Pancreas (tissue), 10 donors: ENCODE measurements at regions not wholly inside any gene's neighbourhood (a gene's known extent, or its start where the extent isn't known, plus 50 kb on each side); places are given as distances from the start of the nearest gene placed in this dataset.
A peak's percentile ranks its signal among the peaks of the same experiment; 100 is the strongest.

Experiments
- ATAC-seq, 4 donors: fragments of 200-7000 bp; cut with Tn5 transposase; one replicate each; pipeline versions ENCODE4 v1.8.0 to v1.9.1; 2020; ENCODE audit warnings: mild to moderate bottlenecking in 4 of 4, moderate library complexity in 4 of 4
- DNase-seq, 6 donors: peaks; one replicate each; pipeline ENCODE4 v3.0.0-alpha.2; 2020
- FAIRE-seq: peaks from 2 replicates; lab custom pipeline; 2012; peaks lifted over from hg19 to GRCh38; lab: Jason Lieb, UNC
- H3K27ac ChIP-seq, 4 donors: fragments of 200-600 bp; sonication (generic); 1 replicate in 3 of 4; 2 replicates in 1 of 4; pipeline versions ENCODE4 v1.5.0 to v1.8.0; 2020
- H3K27me3 ChIP-seq, 4 donors: fragments of 200-600 bp; one replicate each; pipeline ENCODE4 v1.8.0; 2021
- H3K36me3 ChIP-seq, 3 donors: fragments of 200-600 bp; sonication (generic) in 1 of 3; one replicate each; pipeline versions ENCODE4 v1.5.0 to v1.8.0; 2020 to 2021
- H3K4me1 ChIP-seq, 3 donors: fragments of 200-600 bp; one replicate each; pipeline ENCODE4 v1.8.0; 2021
- H3K4me3 ChIP-seq, 4 donors: fragments of 200-600 bp; sonication (generic) in 2 of 4; one replicate each; pipeline versions ENCODE4 v1.5.0 to v1.8.0; 2020 to 2021
- H3K9me3 ChIP-seq, 4 donors: fragments of 200-600 bp; one replicate each; pipeline ENCODE4 v1.8.0; 2021
- whole genome bisulfite sequencing, 2 donors: extraction: QIAGEN DNeasy Blood & Tissue Kit; methylation state at CpG; one replicate each; pipeline ENCODE4 v1.1.7; 2013; 5-methylcytosine and 5-hydroxymethylcytosine counted together
- intact Hi-C, 3 donors: fragments of 100-400 bp; cut with DNase I; formaldehyde crosslinking; loops; one replicate each; pipeline versions ENCODE4 v1.11.1 to v1.14.2; 2022
- TF ChIP-seq, protein P1 (sequence below), 4 donors: fragments of 200-600 bp; sonication (generic) in 3 of 4; IDR thresholded peaks; one replicate each; pipeline versions ENCODE4 v1.5.0 to v1.8.0; 2021; ENCODE audit warnings: antibody characterized with exemption in 4 of 4
- donor health status: healthy with polysubstance abuse.
- donor health status: DM: no; HTN: no; CAD: no; lungs with moderate emphysema.
- donor health status: DM: no; HTN: no; CAD: no.
- donor health status: control.
- donor health status: control.
- donor health status: Bipolar disorder and iron deficiency.
- donor health status: DM: yes; HTN: yes; CAD: no.
- donor health status: DM: no; HTN: no; CAD: no.
- donor health status: DM: no; HTN: no; CAD: no.
- donor health status: DM: yes; HTN: yes; CAD: no.

DNA sequence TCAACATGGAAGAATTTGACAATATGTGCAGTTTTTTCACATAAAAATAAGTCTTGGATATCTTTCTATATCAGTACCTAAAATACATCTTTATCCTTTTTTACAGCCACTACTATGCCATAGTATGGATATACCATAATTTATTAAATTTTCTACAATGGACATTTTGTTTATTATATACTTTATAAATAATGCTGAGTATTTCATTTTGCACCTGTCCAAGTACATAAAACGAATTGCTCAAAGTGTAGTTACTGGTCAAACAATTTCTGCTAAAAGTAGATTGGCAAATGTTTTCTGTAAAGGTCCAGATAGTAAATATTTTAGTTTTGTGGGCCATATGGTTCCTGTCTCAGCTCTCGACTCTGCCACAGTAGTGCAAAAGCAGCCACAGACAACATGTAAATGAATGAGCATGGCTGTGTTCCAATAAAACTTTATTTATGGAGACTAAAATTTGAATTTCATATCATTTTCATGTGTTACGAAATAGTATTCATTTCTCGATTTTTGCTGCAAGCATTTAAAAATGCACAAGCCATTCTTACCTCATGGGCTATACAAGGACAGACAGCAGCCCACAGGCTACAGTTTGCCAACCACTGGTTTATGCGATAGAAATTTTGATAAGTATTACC, 96.9 kb upstream of the STEAP1B start:
- Histone ChIP-seq H3K27ac (no peak overlapping the region), H3K36me3 (no peaks in the 10 kb centered on the region), H3K9me3 (no peaks in the 10 kb centered on the region), H3K4me1 (no peaks in the 10 kb centered on the region), H3K4me3 (no peak overlapping the region), H3K27me3 (no peaks in the 10 kb centered on the region)
- 80% methylated on average over 5 of the region's 5 CpGs for WGBS, 2 donors
- FAIRE-seq (no peak), ATAC-seq (no peak), DNase-seq (no peak)
- intact Hi-C loops, result no loop called here
- TF ChIP-seq, protein P1, sequence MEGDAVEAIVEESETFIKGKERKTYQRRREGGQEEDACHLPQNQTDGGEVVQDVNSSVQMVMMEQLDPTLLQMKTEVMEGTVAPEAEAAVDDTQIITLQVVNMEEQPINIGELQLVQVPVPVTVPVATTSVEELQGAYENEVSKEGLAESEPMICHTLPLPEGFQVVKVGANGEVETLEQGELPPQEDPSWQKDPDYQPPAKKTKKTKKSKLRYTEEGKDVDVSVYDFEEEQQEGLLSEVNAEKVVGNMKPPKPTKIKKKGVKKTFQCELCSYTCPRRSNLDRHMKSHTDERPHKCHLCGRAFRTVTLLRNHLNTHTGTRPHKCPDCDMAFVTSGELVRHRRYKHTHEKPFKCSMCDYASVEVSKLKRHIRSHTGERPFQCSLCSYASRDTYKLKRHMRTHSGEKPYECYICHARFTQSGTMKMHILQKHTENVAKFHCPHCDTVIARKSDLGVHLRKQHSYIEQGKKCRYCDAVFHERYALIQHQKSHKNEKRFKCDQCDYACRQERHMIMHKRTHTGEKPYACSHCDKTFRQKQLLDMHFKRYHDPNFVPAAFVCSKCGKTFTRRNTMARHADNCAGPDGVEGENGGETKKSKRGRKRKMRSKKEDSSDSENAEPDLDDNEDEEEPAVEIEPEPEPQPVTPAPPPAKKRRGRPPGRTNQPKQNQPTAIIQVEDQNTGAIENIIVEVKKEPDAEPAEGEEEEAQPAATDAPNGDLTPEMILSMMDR (IDR thresholded peaks at IDR 0.05), result no peak

DNA sequence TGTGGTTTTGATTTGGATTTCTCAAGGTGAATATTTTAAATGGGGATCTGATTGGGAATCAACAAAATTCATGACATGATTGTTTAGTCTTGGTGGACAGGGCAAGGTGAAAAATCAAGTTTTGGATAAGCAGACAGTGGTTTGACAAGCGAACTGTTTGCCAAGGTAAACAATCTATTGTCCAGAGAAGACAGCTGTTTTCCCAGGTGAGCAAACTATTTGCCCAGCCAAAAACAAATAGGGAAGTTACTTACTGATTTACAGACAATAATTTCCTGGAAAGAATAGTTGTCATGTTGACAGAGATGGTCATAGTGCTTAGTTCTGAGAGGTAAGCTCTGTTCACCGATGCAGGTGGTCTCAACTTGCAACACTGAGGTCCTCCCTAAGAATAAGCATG, 94.0 kb upstream of the STEAP1B start:
- Histone ChIP-seq H3K36me3 (no peaks in the 10 kb centered on the region), H3K4me3 (no peak overlapping the region), H3K27ac (no peak overlapping the region), H3K4me1 (no peaks in the 10 kb centered on the region), H3K27me3 (no peaks in the 10 kb centered on the region), H3K9me3 (no peaks in the 10 kb centered on the region)
- intact Hi-C loops, result no loop called here
- WGBS, 2 donors, result 60 to 67% methylated on average over 2 of the region's 2 CpGs
- DNase-seq, result no peak
- TF ChIP-seq, protein P1 (IDR thresholded peaks at IDR 0.05), result no peak
- ATAC-seq, result no peak
- no peak for FAIRE-seq

DNA sequence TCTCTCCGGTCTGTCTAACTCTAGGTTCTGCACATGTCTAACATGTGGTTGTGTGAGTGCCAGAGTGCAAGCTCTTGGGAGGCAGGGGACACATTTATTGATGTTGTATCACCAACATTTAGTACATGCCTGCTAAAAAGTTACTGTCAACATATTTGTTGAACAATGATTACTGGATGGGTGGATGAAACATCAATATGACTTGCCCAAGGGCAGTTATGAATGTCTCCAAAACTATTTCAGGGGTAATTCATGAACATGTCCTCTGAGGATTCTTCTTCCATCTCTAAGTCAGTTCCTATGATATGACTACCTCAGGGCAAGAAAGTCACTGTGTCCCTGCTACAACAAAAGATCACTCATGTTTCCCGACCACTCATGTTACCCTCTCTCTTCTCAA, 91.3 kb upstream of the STEAP1B start:
- no peak for DNase-seq
- no peak for FAIRE-seq
- TF ChIP-seq, protein P1 (IDR thresholded peaks at IDR 0.05), result no peak
- no peak for ATAC-seq
- intact Hi-C loops, result no loop called here
- H3K36me3 ChIP-seq, result no peaks in the 10 kb centered on the region
- H3K4me1 ChIP-seq, result peaks cover 0 to 18% (median 8%) of the 10 kb centered on the region in 3 donors
- no peak overlapping the region for H3K27ac ChIP-seq
- H3K27me3 ChIP-seq, result no peaks in the 10 kb centered on the region
- WGBS, 2 donors, result 86 to 87% methylated on average over 2 of the region's 2 CpGs
- no peak overlapping the region for H3K4me3 ChIP-seq
- H3K9me3 ChIP-seq, result no peaks in the 10 kb centered on the region

DNA sequence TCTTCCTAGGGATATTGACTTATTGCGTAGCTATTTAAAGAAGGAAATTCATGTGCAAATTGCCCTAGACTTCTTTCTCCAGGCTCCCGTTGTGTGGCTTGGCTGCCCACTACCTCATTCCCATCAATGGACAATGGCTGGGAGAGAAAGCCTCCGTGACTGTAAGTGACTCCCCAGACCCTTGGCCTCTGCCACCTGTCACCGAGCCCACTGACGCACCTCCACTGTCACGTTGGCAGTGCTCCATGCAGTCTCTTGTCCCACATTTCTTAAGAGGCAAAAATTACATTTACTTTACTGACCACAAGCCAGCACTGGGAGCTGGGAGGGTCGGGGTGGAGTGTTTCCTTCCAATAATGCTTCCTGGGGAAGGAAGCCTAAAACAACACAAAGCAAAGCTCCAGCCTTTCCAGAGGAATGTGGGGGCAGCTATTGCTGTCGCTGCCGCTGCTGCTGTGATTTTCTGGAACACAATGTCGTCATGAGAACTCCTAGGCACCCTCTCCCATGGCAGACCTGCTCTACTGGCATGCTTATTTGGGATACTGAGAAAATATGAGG, 89.7 kb upstream of the STEAP1B start:
- Histone ChIP-seq H3K27ac (no peak overlapping the region), H3K4me3 (no peak overlapping the region), H3K4me1 (peaks cover 0 to 19% (median 8%) of the 10 kb centered on the region in 3 donors), H3K9me3 (no peaks in the 10 kb centered on the region), H3K36me3 (no peaks in the 10 kb centered on the region), H3K27me3 (no peaks in the 10 kb centered on the region)
- no peak for DNase-seq
- ATAC-seq, result peak in 2 of 4 donors; percentile 21 to 43
- no peak for FAIRE-seq
- WGBS, 2 donors, result 69 to 70% methylated on average over 10 of the region's 10 CpGs
- TF ChIP-seq, protein P1 (IDR thresholded peaks at IDR 0.05), result no peak
- intact Hi-C loops, result no loop called here

DNA sequence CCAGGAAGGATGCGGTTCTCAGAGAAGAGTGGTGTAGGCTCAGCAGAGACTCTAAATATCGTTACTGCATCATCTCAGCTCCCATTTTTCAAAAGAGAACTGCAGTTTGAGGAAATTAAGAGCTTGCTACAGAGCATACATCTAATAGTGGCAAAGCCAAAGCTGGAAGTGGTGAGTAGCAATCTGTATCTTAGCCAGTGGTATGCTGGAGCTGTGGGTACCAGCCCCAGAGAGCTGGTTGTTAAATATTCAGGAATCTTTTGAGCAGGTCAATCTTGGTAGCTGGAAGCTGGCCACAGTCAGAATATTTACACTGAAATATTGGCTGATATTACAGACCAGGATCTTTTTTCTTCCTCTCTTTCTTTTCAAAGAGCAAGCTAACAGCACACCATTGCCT, 88.4 kb upstream of the STEAP1B start:
- no peaks in the 10 kb centered on the region for H3K9me3 ChIP-seq
- no peak overlapping the region for H3K4me3 ChIP-seq
- TF ChIP-seq, protein P1 (IDR thresholded peaks at IDR 0.05), result no peak
- 92 to 93% methylated on average over 2 of the region's 2 CpGs for WGBS, 2 donors
- peak in 1 of 4 donors; percentile 25 for ATAC-seq
- DNase-seq, result no peak
- intact Hi-C loops, result no loop called here
- H3K4me1 ChIP-seq, result peaks cover 0 to 19% (median 11%) of the 10 kb centered on the region in 3 donors
- H3K36me3 ChIP-seq, result no peaks in the 10 kb centered on the region
- H3K27ac ChIP-seq, result peak overlapping the region in 1 of 4 donors; percentile 14
- no peaks in the 10 kb centered on the region for H3K27me3 ChIP-seq
- no peak for FAIRE-seq
